ENCODE measurements at regions not wholly inside any gene's neighbourhood (a gene's known extent, or its start where the extent isn't known, plus 50 kb on each side); places are given as distances from the start of the nearest gene placed in this dataset.

GRCh38 chr7:155955367-155955635 is 143.0 kb upstream of the SHH start:
- H2BK12ac ChIP-seq (ENCODE audit: low read length in 2 of 2) = no peak overlapping the region
- H3K23ac ChIP-seq (ENCODE audit: low read length in 2 of 2) = no peak overlapping the region
- no peak overlapping the region for H2BK120ac ChIP-seq (ENCODE audit: low read depth, low read length)
- H3K36me3 ChIP-seq (ENCODE audit: control insufficient read depth in 1 of 2, insufficient read depth in 2 of 2, low read depth in 1 of 2, low read length in 2 of 2) = no peaks in the 10 kb centered on the region
- no peak overlapping the region for H3K4me3 ChIP-seq (ENCODE audit: insufficient read depth in 1 of 2, low read depth in 1 of 2, low read length in 2 of 2)
- no peak for DNase-seq
- H2BK15ac ChIP-seq (ENCODE audit: low read depth, poor library complexity, severe bottlenecking) = no peak overlapping the region
- H3K4ac ChIP-seq (ENCODE audit: low read depth in 1 of 2, low read length in 2 of 2) = no peak overlapping the region
- H4K8ac ChIP-seq (ENCODE audit: low read length) = no peak overlapping the region
- no peak overlapping the region for H2AK5ac ChIP-seq (ENCODE audit: low read length, severe bottlenecking)
- H3K4me1 ChIP-seq (ENCODE audit: control insufficient read depth, insufficient read depth, low read depth, low read length) = peaks cover 23% of the 10 kb centered on the region
- 84% methylated on average over 9 of the region's 9 CpGs for WGBS
- H2BK5ac ChIP-seq (ENCODE audit: low read depth, low read length, poor library complexity, severe bottlenecking) = no peak overlapping the region
- no peaks in the 10 kb centered on the region for H3K79me1 ChIP-seq (replicated peaks; ENCODE audit: low read length, poor library complexity, severe bottlenecking)
- H3K4me2 ChIP-seq (ENCODE audit: low read length, poor library complexity, severe bottlenecking) = no peak overlapping the region
- no peak overlapping the region for H3K14ac ChIP-seq (ENCODE audit: low read length in 2 of 2)
- H3K18ac ChIP-seq (ENCODE audit: low read depth in 1 of 2, low read length in 2 of 2) = no peak overlapping the region
- peaks cover 4% of the 10 kb centered on the region for H3K9me3 ChIP-seq (ENCODE audit: control insufficient read depth, low read length)
- no peak overlapping the region for H3K9ac ChIP-seq (ENCODE audit: low read length)
- no peak overlapping the region for H4K91ac ChIP-seq (ENCODE audit: low read length)
- H3K27me3 ChIP-seq (ENCODE audit: control insufficient read depth in 1 of 2, insufficient read depth in 1 of 2, low read length in 2 of 2) = no peaks in the 10 kb centered on the region
- H2AFZ ChIP-seq (ENCODE audit: low read depth, low read length) = no peak overlapping the region
- no peak overlapping the region for H3K27ac ChIP-seq (ENCODE audit: low read length, poor library complexity, severe bottlenecking)

- Histone ChIP-seq H3K9me3 (ENCODE audit: control insufficient read depth, low read length) (peaks cover 4% of the 10 kb centered on the region), H2AFZ (ENCODE audit: low read depth, low read length) (no peak overlapping the region), H3K27ac (ENCODE audit: low read length, poor library complexity, severe bottlenecking) (no peak overlapping the region), H3K4ac (ENCODE audit: low read depth in 1 of 2, low read length in 2 of 2) (no peak overlapping the region), H3K18ac (ENCODE audit: low read depth in 1 of 2, low read length in 2 of 2) (no peak overlapping the region), H4K8ac (ENCODE audit: low read length) (no peak overlapping the region), H2BK12ac (ENCODE audit: low read length in 2 of 2) (no peak overlapping the region), H3K9ac (ENCODE audit: low read length) (no peak overlapping the region), H3K4me1 (ENCODE audit: control insufficient read depth, insufficient read depth, low read depth, low read length) (peaks cover 19% of the 10 kb centered on the region), H3K4me3 (ENCODE audit: insufficient read depth in 1 of 2, low read depth in 1 of 2, low read length in 2 of 2) (no peak overlapping the region), H3K14ac (ENCODE audit: low read length in 2 of 2) (no peak overlapping the region), H3K36me3 (ENCODE audit: control insufficient read depth in 1 of 2, insufficient read depth in 2 of 2, low read depth in 1 of 2, low read length in 2 of 2) (no peaks in the 10 kb centered on the region), H3K79me1 (replicated peaks; ENCODE audit: low read length, poor library complexity, severe bottlenecking) (no peaks in the 10 kb centered on the region), H3K4me2 (ENCODE audit: low read length, poor library complexity, severe bottlenecking) (no peak overlapping the region), H3K23ac (ENCODE audit: low read length in 2 of 2) (no peak overlapping the region), H3K27me3 (ENCODE audit: control insufficient read depth in 1 of 2, insufficient read depth in 1 of 2, low read length in 2 of 2) (no peaks in the 10 kb centered on the region), H2AK5ac (ENCODE audit: low read length, severe bottlenecking) (no peak overlapping the region), H2BK15ac (ENCODE audit: low read depth, poor library complexity, severe bottlenecking) (no peak overlapping the region), H2BK5ac (ENCODE audit: low read depth, low read length, poor library complexity, severe bottlenecking) (no peak overlapping the region), H2BK120ac (ENCODE audit: low read depth, low read length) (no peak overlapping the region), H4K91ac (ENCODE audit: low read length) (no peak overlapping the region)
- WGBS = 77% methylated on average over 22 of the region's 22 CpGs
- DNase-seq = no peak
Observed at GRCh38 chr7:155954550-155955366, 142.5 kb upstream of the SHH start.

DNA sequence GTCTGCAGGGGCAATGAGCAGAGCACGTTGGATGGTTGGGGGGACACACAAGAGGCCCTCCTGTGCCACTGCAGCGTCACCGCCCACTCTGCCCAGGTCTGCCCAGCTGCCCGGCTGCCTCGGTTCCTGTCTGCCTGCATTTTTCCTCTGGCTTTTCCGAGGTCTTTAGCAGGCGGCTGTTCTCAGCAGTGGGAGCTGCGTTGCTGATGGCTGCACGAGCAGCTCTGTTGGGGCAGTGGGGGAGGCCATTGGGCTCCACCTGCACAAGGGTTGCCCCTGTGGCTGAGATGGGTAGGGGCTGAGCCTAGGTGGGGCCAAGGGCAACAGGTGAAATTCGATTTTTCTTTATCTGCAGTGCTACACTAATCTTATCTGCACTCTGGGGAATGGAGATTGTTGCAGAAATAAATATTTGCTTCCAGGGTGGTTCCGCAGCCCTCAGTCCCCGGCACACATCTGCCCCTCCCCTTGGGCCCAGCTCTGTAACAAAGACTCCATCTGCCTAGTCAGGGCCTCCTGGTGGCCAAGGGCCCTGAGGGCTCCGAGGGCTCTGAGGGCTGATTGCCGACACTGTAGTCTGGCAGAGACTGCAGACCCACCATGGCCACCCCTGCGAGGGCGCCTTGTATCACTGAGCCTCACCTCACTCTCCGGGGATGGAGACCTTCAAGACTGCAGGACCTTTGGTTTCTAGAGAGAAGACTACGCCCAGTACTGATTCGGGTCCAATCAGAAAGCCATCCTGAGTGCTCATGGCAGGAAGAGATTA is 141.7 kb upstream of the SHH start:
- no peak overlapping the region for H3K14ac ChIP-seq (ENCODE audit: low read length in 2 of 2)
- H3K9me3 ChIP-seq (ENCODE audit: control insufficient read depth, low read length) = peaks cover 4% of the 10 kb centered on the region
- H3K23ac ChIP-seq (ENCODE audit: low read length in 2 of 2) = no peak overlapping the region
- no peak overlapping the region for H2AK5ac ChIP-seq (ENCODE audit: low read length, severe bottlenecking)
- H3K79me1 ChIP-seq (replicated peaks; ENCODE audit: low read length, poor library complexity, severe bottlenecking) = no peaks in the 10 kb centered on the region
- H3K27ac ChIP-seq (ENCODE audit: low read length, poor library complexity, severe bottlenecking) = no peak overlapping the region
- no peak overlapping the region for H2BK5ac ChIP-seq (ENCODE audit: low read depth, low read length, poor library complexity, severe bottlenecking)
- no peak overlapping the region for H3K4me2 ChIP-seq (ENCODE audit: low read length, poor library complexity, severe bottlenecking)
- no peak overlapping the region for H3K9ac ChIP-seq (ENCODE audit: low read length)
- no peak overlapping the region for H3K18ac ChIP-seq (ENCODE audit: low read depth in 1 of 2, low read length in 2 of 2)
- no peak overlapping the region for H3K4me3 ChIP-seq (ENCODE audit: insufficient read depth in 1 of 2, low read depth in 1 of 2, low read length in 2 of 2)
- H2BK15ac ChIP-seq (ENCODE audit: low read depth, poor library complexity, severe bottlenecking) = no peak overlapping the region
- peaks cover 19% of the 10 kb centered on the region for H3K4me1 ChIP-seq (ENCODE audit: control insufficient read depth, insufficient read depth, low read depth, low read length)
- no peaks in the 10 kb centered on the region for H3K27me3 ChIP-seq (ENCODE audit: control insufficient read depth in 1 of 2, insufficient read depth in 1 of 2, low read length in 2 of 2)
- no peak for DNase-seq
- no peak overlapping the region for H3K4ac ChIP-seq (ENCODE audit: low read depth in 1 of 2, low read length in 2 of 2)
- H4K91ac ChIP-seq (ENCODE audit: low read length) = no peak overlapping the region
- H2BK12ac ChIP-seq (ENCODE audit: low read length in 2 of 2) = no peak overlapping the region
- WGBS = 88% methylated on average over 18 of the region's 19 CpGs
- no peak overlapping the region for H2BK120ac ChIP-seq (ENCODE audit: low read depth, low read length)
- H4K8ac ChIP-seq (ENCODE audit: low read length) = no peak overlapping the region
- H3K36me3 ChIP-seq (ENCODE audit: control insufficient read depth in 1 of 2, insufficient read depth in 2 of 2, low read depth in 1 of 2, low read length in 2 of 2) = no peaks in the 10 kb centered on the region
- H2AFZ ChIP-seq (ENCODE audit: low read depth, low read length) = no peak overlapping the region

DNA sequence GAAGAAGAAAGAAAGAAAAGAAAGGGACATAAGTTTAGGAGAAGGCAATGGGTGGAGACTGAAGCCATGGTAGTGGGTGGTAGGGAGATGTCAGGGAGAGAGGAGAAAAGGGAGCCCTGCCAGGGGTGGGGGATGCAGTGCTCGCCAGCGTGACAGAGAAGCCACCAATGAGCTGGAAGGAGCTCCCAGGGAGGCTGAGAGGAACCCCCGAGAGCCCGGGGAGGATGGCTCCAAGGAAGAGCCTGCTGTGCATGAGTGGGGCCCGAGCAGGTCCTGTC is 141.2 kb upstream of the SHH start:
- no peaks in the 10 kb centered on the region for H3K79me1 ChIP-seq (replicated peaks; ENCODE audit: low read length, poor library complexity, severe bottlenecking)
- H2BK15ac ChIP-seq (ENCODE audit: low read depth, poor library complexity, severe bottlenecking) = no peak overlapping the region
- H3K18ac ChIP-seq (ENCODE audit: low read depth in 1 of 2, low read length in 2 of 2) = no peak overlapping the region
- no peak overlapping the region for H2BK120ac ChIP-seq (ENCODE audit: low read depth, low read length)
- no peak overlapping the region for H3K9ac ChIP-seq (ENCODE audit: low read length)
- WGBS = 70% methylated on average over 5 of the region's 5 CpGs
- H2BK12ac ChIP-seq (ENCODE audit: low read length in 2 of 2) = no peak overlapping the region
- no peak overlapping the region for H3K23ac ChIP-seq (ENCODE audit: low read length in 2 of 2)
- H3K9me3 ChIP-seq (ENCODE audit: control insufficient read depth, low read length) = peaks cover 4% of the 10 kb centered on the region
- no peaks in the 10 kb centered on the region for H3K27me3 ChIP-seq (ENCODE audit: control insufficient read depth in 1 of 2, insufficient read depth in 1 of 2, low read length in 2 of 2)
- no peak overlapping the region for H3K14ac ChIP-seq (ENCODE audit: low read length in 2 of 2)
- H3K4ac ChIP-seq (ENCODE audit: low read depth in 1 of 2, low read length in 2 of 2) = no peak overlapping the region
- H3K27ac ChIP-seq (ENCODE audit: low read length, poor library complexity, severe bottlenecking) = no peak overlapping the region
- no peak overlapping the region for H3K4me2 ChIP-seq (ENCODE audit: low read length, poor library complexity, severe bottlenecking)
- no peaks in the 10 kb centered on the region for H3K36me3 ChIP-seq (ENCODE audit: control insufficient read depth in 1 of 2, insufficient read depth in 2 of 2, low read depth in 1 of 2, low read length in 2 of 2)
- no peak overlapping the region for H4K91ac ChIP-seq (ENCODE audit: low read length)
- H3K4me3 ChIP-seq (ENCODE audit: insufficient read depth in 1 of 2, low read depth in 1 of 2, low read length in 2 of 2) = no peak overlapping the region
- peaks cover 19% of the 10 kb centered on the region for H3K4me1 ChIP-seq (ENCODE audit: control insufficient read depth, insufficient read depth, low read depth, low read length)
- DNase-seq = no peak
- H4K8ac ChIP-seq (ENCODE audit: low read length) = no peak overlapping the region
- H2BK5ac ChIP-seq (ENCODE audit: low read depth, low read length, poor library complexity, severe bottlenecking) = no peak overlapping the region
- H2AFZ ChIP-seq (ENCODE audit: low read depth, low read length) = no peak overlapping the region
- H2AK5ac ChIP-seq (ENCODE audit: low read length, severe bottlenecking) = no peak overlapping the region

Data from mesenchymal stem cell (in vitro differentiated cells and primary cell).